ENCODE measurements at regions not wholly inside any gene's neighbourhood (a gene's known extent, or its start where the extent isn't known, plus 50 kb on each side); places are given as distances from the start of the nearest gene placed in this dataset.

GRCh38 chr12:97185567-97185966 lies 277.0 kb upstream of the RMST start:
- no peak for TF ChIP-seq CTCF (IDR thresholded peaks at IDR 0.05)
- TF ChIP-seq ZNF281 (CRISPR knock-in tag; IDR thresholded peaks at IDR 0.05), result no peak
- TF ChIP-seq TCF7 (CRISPR knock-in tag; IDR thresholded peaks at IDR 0.05; ENCODE audit: low read depth), result no peak
- no peak for TF ChIP-seq ZNF263 (CRISPR knock-in tag; IDR thresholded peaks at IDR 0.05; ENCODE audit: low read depth)

Data from WTC11 (cell line).